CD4-positive, alpha-beta T cell treated with Interleukin-4 for 1 hour (primary cell): ENCODE measurements at regions not wholly inside any gene's neighbourhood (a gene's known extent, or its start where the extent isn't known, plus 50 kb on each side); places are given as distances from the start of the nearest gene placed in this dataset.

Experiments
- DNase-seq, 2 donors: peaks; one replicate each; pipeline ENCODE4 v3.0.0-alpha.2; 2020 to 2022

- DNase-seq = no peak
These were observed 140.3 kb downstream of the PJA1 start for GRCh38 chrX:69024931-69025330.

GRCh38 chrX:69024161-69024736 is 141.0 kb downstream of the PJA1 start:
- no peak for DNase-seq

GRCh38 chrX:69022430-69022829 is 142.8 kb downstream of the PJA1 start:
- DNase-seq = no peak

GRCh38 chrX:69021141-69021960 is 143.9 kb downstream of the PJA1 start:
- DNase-seq = no peak

- DNase-seq = no peak
These were observed 144.9 kb downstream of the PJA1 start for GRCh38 chrX:69020316-69020715.

- no peak for DNase-seq
These were observed 146.0 kb downstream of the PJA1 start for GRCh38 chrX:69019073-69019890.

- no peak for DNase-seq
These were observed 146.7 kb downstream of the PJA1 start for GRCh38 chrX:69018416-69019072.

GRCh38 chrX:69016293-69016941 is 148.8 kb downstream of the PJA1 start:
- DNase-seq = no peak

- no peak for DNase-seq
These were observed 149.5 kb downstream of the PJA1 start for GRCh38 chrX:69015564-69016292.

GRCh38 chrX:69015156-69015555 is 150.1 kb downstream of the PJA1 start:
- no peak for DNase-seq

- no peak for DNase-seq
These were observed 151.1 kb downstream of the PJA1 start for GRCh38 chrX:69014200-69014599.

GRCh38 chrX:69010339-69010738 is 154.9 kb downstream of the PJA1 start:
- no peak for DNase-seq

GRCh38 chrX:69000877-69001276 is 164.4 kb downstream of the PJA1 start:
- no peak for DNase-seq

GRCh38 chrX:68999931-69000330 is 165.3 kb downstream of the PJA1 start:
- DNase-seq = no peak

GRCh38 chrX:68999356-68999755 is 165.9 kb downstream of the PJA1 start:
- no peak for DNase-seq

- DNase-seq = no peak
These were observed 166.5 kb downstream of the PJA1 start for GRCh38 chrX:68998716-68999115.

GRCh38 chrX:68997911-68998310 is 167.3 kb downstream of the PJA1 start:
- no peak for DNase-seq

- DNase-seq = no peak
These were observed 167.7 kb downstream of the PJA1 start for GRCh38 chrX:68997511-68997910.

GRCh38 chrX:68995780-68996551 is 167.1 kb downstream of the EFNB1 start:
- no peak for DNase-seq

- no peak for DNase-seq
These were observed 166.6 kb downstream of the EFNB1 start for GRCh38 chrX:68995386-68995779.

- no peak for DNase-seq
These were observed 166.1 kb downstream of the EFNB1 start for GRCh38 chrX:68994891-68995255.
